HCT116 (cell line): ENCODE measurements at regions not wholly inside any gene's neighbourhood (a gene's known extent, or its start where the extent isn't known, plus 50 kb on each side); places are given as distances from the start of the nearest gene placed in this dataset.

Source experiments
- ATAC-seq: fragments of 200-7000 bp; cut with Tn5 transposase; 2 replicates; pipeline ENCODE4 v1.9.1; 2020; ENCODE audit warnings: mild to moderate bottlenecking, moderate library complexity
- BruUV-seq: library from RNA; stranded (reverse); fragments of 400-500 nt; replicated peaks from 2 replicates; lab custom pipeline; 2021; lab: Mats Ljungman, UMichigan
- CTCF ChIA-PET: fragments of 300-600 bp; sonication (Branson Sonifier 250); formaldehyde crosslinking; loops from one replicate; lab custom pipeline; 2021; ENCODE audit warnings: antibody characterized with exemption; lab: Charles Lee
- POLR2A ChIA-PET: fragments of 300-600, 350-600 bp; sonication (Branson Sonifier 250); formaldehyde crosslinking; loops from one replicate; lab custom pipeline; 2021; ENCODE audit warnings: antibody characterized with exemption; lab: Charles Lee
- RAD21 ChIA-PET, 2 experiments: fragments of 300-600 bp; sonication (Branson Sonifier 250); formaldehyde crosslinking; loops; one replicate each; lab custom pipeline; 2023; ENCODE audit warnings: low total read pairs in 2 of 2; ENCODE audit not compliant: uncharacterized antibody in 2 of 2, unreplicated experiment in 2 of 2, low non-redundant PET in 1 of 2; lab: Charles Lee
- DNase-seq: peaks from one replicate; pipeline ENCODE4 v3.0.0-alpha.2; 2010; ENCODE audit warnings: low read depth, low spot score
- H2AFZ ChIP-seq: fragments of 200-600 bp; shearing (Covaris generic), sonication (generic); 2 replicates; pipeline ENCODE4 v1.6.1; 2017; ENCODE audit warnings: low read depth, mixed run types, mixed read lengths, antibody characterized with exemption, low read length; ENCODE audit not compliant: poor library complexity, severe bottlenecking
- H3K27ac ChIP-seq: 2 replicates; pipeline ENCODE4 v1.5.1; 2012; ENCODE audit warnings: low read depth, low read length
- H3K27me3 ChIP-seq: fragments of 200-600 bp; sonication (generic); 2 replicates; pipeline ENCODE4 v1.6.1; 2016; ENCODE audit warnings: mixed run types, low read length, mixed read lengths; ENCODE audit not compliant: insufficient read depth
- H3K36me3 ChIP-seq, 2 experiments: fragments of 200-500 bp in 1 of 2; fragments of 200-600 bp in 1 of 2; sonication (Bioruptor generic) in 1 of 2; sonication (generic) in 1 of 2; 2 replicates each; pipeline versions ENCODE4 v1.5.1 to v1.6.1; 2014 to 2016; ENCODE audit warnings: low read length in 2 of 2, inconsistent platforms in 1 of 2, mixed read lengths in 1 of 2, mixed run types in 1 of 2; ENCODE audit not compliant: insufficient read depth in 2 of 2, control insufficient read depth in 1 of 2
- H3K4me1 ChIP-seq, 2 experiments: fragments of 200-600 bp in 1 of 2; sonication (generic) in 1 of 2; 2 replicates each; pipeline versions ENCODE4 v1.5.1 to v1.6.1; 2012 to 2017; ENCODE audit warnings: low read length in 2 of 2, inconsistent platforms in 1 of 2, mild to moderate bottlenecking in 1 of 2, mixed read lengths in 1 of 2, mixed run types in 1 of 2, moderate library complexity in 1 of 2; ENCODE audit not compliant: insufficient read depth in 2 of 2, control insufficient read depth in 1 of 2
- H3K4me2 ChIP-seq: fragments of 200-600 bp; sonication (generic); 2 replicates; pipeline ENCODE4 v1.6.1; 2017; ENCODE audit warnings: mixed run types, low read length, mixed read lengths
- H3K4me3 ChIP-seq, 2 experiments: fragments of 200-600 bp in 1 of 2; sonication (generic) in 1 of 2; replicated peaks in 1 of 2; 2 replicates each; pipeline ENCODE4 v1.5.1; 2011 to 2016; ENCODE audit warnings: low read length in 2 of 2, control low read depth in 1 of 2, low read depth in 1 of 2, mild to moderate bottlenecking in 1 of 2, mixed read lengths in 1 of 2, mixed run types in 1 of 2
- H3K79me2 ChIP-seq: fragments of 200-600 bp; sonication (generic); 2 replicates; pipeline ENCODE4 v1.6.1; 2017; ENCODE audit warnings: mild to moderate bottlenecking, mixed run types, low read length, moderate library complexity, mixed read lengths; ENCODE audit not compliant: insufficient read depth
- H3K9ac ChIP-seq: fragments of 200-600 bp; sonication (generic); 2 replicates; pipeline ENCODE4 v1.6.1; 2016; ENCODE audit warnings: low read length, mixed read lengths
- H3K9me2 ChIP-seq: fragments of 200-600 bp; sonication (generic), shearing (Covaris generic); 2 replicates; pipeline ENCODE4 v1.6.1; 2017; ENCODE audit warnings: mixed run types, mild to moderate bottlenecking, moderate library complexity; ENCODE audit not compliant: insufficient read depth
- H3K9me3 ChIP-seq, 2 experiments: fragments of 200-500 bp in 1 of 2; fragments of 200-600 bp in 1 of 2; sonication (Bioruptor generic) in 1 of 2; sonication (generic) in 1 of 2; 2 replicates each; pipeline ENCODE4 v1.6.1; 2014 to 2017; ENCODE audit warnings: low read length in 2 of 2, mixed read lengths in 2 of 2, inconsistent platforms in 1 of 2, low read depth in 1 of 2, mild to moderate bottlenecking in 1 of 2, mixed run types in 1 of 2, moderate library complexity in 1 of 2; ENCODE audit not compliant: control insufficient read depth in 1 of 2, insufficient read depth in 1 of 2
- H4K20me1 ChIP-seq: fragments of 200-600 bp; sonication (generic), shearing (Covaris generic); 2 replicates; pipeline ENCODE4 v1.6.1; 2017; ENCODE audit warnings: mixed run types, mild to moderate bottlenecking, moderate library complexity; ENCODE audit not compliant: insufficient read depth
- ATF3 ChIP-seq: IDR thresholded peaks from 2 replicates; pipeline ENCODE4 v1.6.1; 2012
- CBX3 ChIP-seq: IDR thresholded peaks from 2 replicates; pipeline ENCODE4 v1.6.1; 2012; ENCODE audit warnings: low read depth
- CTCF ChIP-seq, 3 experiments: fragments of 200-600 bp in 1 of 3; sonication (generic) in 1 of 3; IDR thresholded peaks in 2 of 3; conservative IDR thresholded peaks in 1 of 3; 2 replicates each; pipeline ENCODE4 v1.5.1; 2012 to 2017; ENCODE audit warnings: low read depth in 2 of 3, low read length in 2 of 3, antibody characterized with exemption in 1 of 3, borderline replicate concordance in 1 of 3, control low read depth in 1 of 3, mild to moderate bottlenecking in 1 of 3, mixed read lengths in 1 of 3, mixed run types in 1 of 3, moderate library complexity in 1 of 3; ENCODE audit not compliant: insufficient read depth in 1 of 3
- EGR1 ChIP-seq: IDR thresholded peaks from 2 replicates; pipeline ENCODE4 v1.6.1; 2012; ENCODE audit warnings: low read depth
- EZH2 ChIP-seq: fragments of 200-600 bp; sonication (generic); IDR thresholded peaks from 2 replicates; pipeline ENCODE4 v1.6.1; 2017; ENCODE audit warnings: antibody characterized with exemption, mixed run types
- EZH2phosphoT487 ChIP-seq: fragments of 200-600 bp; IDR thresholded peaks from 2 replicates; pipeline ENCODE4 v1.6.1; 2018; ENCODE audit warnings: antibody characterized with exemption, borderline replicate concordance
- POLR2A ChIP-seq: IDR thresholded peaks from 2 replicates; pipeline ENCODE4 v1.7.0; 2011; ENCODE audit warnings: borderline replicate concordance; ENCODE audit not compliant: insufficient read depth, insufficient read length; ENCODE audit errors: extremely low read depth
- SIN3A ChIP-seq: IDR thresholded peaks from 2 replicates; pipeline ENCODE4 v1.6.1; 2012; ENCODE audit warnings: low read depth
- SP1 ChIP-seq: IDR thresholded peaks from 2 replicates; pipeline ENCODE4 v1.6.1; 2012; ENCODE audit warnings: low read depth
- TCF7L2 ChIP-seq: IDR thresholded peaks from 2 replicates; pipeline ENCODE4 v1.7.0; 2011; ENCODE audit warnings: borderline replicate concordance, inconsistent platforms; ENCODE audit not compliant: insufficient read depth, insufficient read length; ENCODE audit errors: extremely low read depth
- YY1 ChIP-seq: IDR thresholded peaks from 2 replicates; pipeline ENCODE4 v1.6.1; 2011; ENCODE audit warnings: low read length, low read depth, moderate library complexity, mild to moderate bottlenecking; ENCODE audit not compliant: insufficient replicate concordance; ENCODE audit errors: extremely low read depth
- ZBTB33 ChIP-seq: IDR thresholded peaks from 2 replicates; pipeline ENCODE4 v1.6.1; 2011; ENCODE audit warnings: mild to moderate bottlenecking, low read length, moderate library complexity; ENCODE audit not compliant: insufficient replicate concordance; ENCODE audit errors: extremely low read depth
- ZFX ChIP-seq: fragments of 450-650 bp; IDR thresholded peaks from 2 replicates; pipeline ENCODE4 v1.6.1; 2017
- intact Hi-C: fragments of 100-400 bp; cut with micrococcal nuclease; formaldehyde crosslinking; loops from 2 replicates; pipeline ENCODE4 v1.10.0; 2022

GRCh38 chr6:87995461-87995860 lies 52.2 kb upstream of the SPACA1 start:
- Histone ChIP-seq H3K79me2 (no peaks in the 10 kb centered on the region), H3K4me2 (no peak overlapping the region), H3K9me3 (no peaks in the 10 kb centered on the region), H3K36me3 (no peaks in the 10 kb centered on the region), H2AFZ (no peak overlapping the region), H4K20me1 (no peaks in the 10 kb centered on the region), H3K4me3 (no peak overlapping the region), H3K9ac (no peak overlapping the region), H3K9me2 (no peaks in the 10 kb centered on the region), H3K27ac (no peak overlapping the region), H3K27me3 (peaks cover 53% of the 10 kb centered on the region), H3K4me1 (no peaks in the 10 kb centered on the region)
- ATAC-seq: no peak
- no peak for DNase-seq
- ChIA-PET CTCF (no interaction called here), RAD21 (no interaction called here), POLR2A (no interaction called here)
- BruUV-seq: no TSS peak
- intact Hi-C loops: no loop called here
- TF ChIP-seq POLR2A: no peak
- no peak for TF ChIP-seq ZFX
- no peak for TF ChIP-seq EGR1
- TF ChIP-seq SIN3A: no peak
- TF ChIP-seq EZH2phosphoT487: no peak
- no peak for TF ChIP-seq SP1
- TF ChIP-seq CBX3: no peak
- TF ChIP-seq EZH2: no peak
- no peak for TF ChIP-seq TCF7L2
- no peak for TF ChIP-seq YY1

GRCh38 chr6:87993356-87993755 lies 54.3 kb upstream of the SPACA1 start:
- ChIA-PET RAD21 (no interaction called here), CTCF (no interaction called here), POLR2A (no interaction called here)
- DNase-seq (no peak), ATAC-seq (no peak)
- Histone ChIP-seq H3K4me1 (no peaks in the 10 kb centered on the region), H2AFZ (no peak overlapping the region), H3K9me2 (no peaks in the 10 kb centered on the region), H3K4me2 (no peak overlapping the region), H3K27me3 (peaks cover 42% of the 10 kb centered on the region), H3K79me2 (no peaks in the 10 kb centered on the region), H3K9me3 (no peaks in the 10 kb centered on the region), H4K20me1 (no peaks in the 10 kb centered on the region), H3K27ac (no peak overlapping the region), H3K9ac (no peak overlapping the region), H3K4me3 (no peak overlapping the region), H3K36me3 (no peaks in the 10 kb centered on the region)
- TF ChIP-seq ATF3 (no peak), CTCF (IDR thresholded peaks at IDR 0.05 in 2 of 3, conservative IDR thresholded peaks at IDR 0.05 in 1 of 3; ENCODE audit: borderline replicate concordance in 1 of 3, insufficient read depth in 1 of 3, low read depth in 2 of 3, low read length in 2 of 3) (no peak), ZBTB33 (no peak), CBX3 (no peak), POLR2A (no peak), SP1 (no peak)
- intact Hi-C loops: no loop called here
- no TSS peak for BruUV-seq
